Right lung (tissue), 2 donors: ENCODE measurements at regions not wholly inside any gene's neighbourhood (a gene's known extent, or its start where the extent isn't known, plus 50 kb on each side); places are given as distances from the start of the nearest gene placed in this dataset.
"Not testable (repeated sequence)": the region's sequence is repeated elsewhere in the genome, so short reads cannot be mapped to it uniquely, and the experiment has no call there.

Experiments used
- DNase-seq, 2 donors: peaks; one replicate each; pipeline ENCODE4 v3.0.0-alpha.2; 2013

DNA sequence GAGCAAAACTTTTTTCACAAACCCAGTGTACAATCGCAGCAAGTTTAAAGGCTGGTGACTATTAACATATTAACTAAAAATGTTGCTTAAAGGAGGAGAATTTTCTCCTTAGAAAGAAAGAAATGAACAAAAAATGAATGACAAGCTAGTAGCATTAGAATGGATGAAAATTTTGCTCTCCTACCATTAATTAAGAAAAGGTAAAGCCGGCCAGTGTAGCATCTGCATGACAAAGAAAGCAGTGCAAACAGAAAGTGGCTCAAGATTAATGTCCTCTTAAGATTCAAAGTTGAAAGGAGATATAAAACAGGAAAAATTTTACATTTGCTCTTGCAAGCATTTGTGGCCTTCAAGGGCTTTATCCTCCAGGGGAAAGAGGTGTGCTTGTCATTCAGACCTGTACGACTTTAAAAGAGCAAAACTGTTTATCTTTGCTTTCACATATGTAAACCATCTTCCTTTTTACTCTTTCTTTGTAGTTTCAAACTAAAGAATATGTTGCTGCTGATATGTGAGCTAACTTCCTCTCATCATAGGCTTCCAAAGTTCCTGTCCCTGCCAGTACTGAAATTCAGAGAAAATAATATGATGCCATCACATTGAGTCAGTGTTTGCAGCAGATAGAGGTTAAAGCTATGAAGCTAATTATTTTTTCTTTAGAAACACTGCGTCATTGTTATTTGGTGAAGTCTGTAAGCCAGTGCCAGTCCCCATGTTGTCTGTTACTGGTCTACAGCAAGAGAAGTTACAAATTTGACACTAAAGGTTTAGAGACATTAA, 439.1 kb upstream of the GRM7 start:
- no peak for DNase-seq

DNA sequence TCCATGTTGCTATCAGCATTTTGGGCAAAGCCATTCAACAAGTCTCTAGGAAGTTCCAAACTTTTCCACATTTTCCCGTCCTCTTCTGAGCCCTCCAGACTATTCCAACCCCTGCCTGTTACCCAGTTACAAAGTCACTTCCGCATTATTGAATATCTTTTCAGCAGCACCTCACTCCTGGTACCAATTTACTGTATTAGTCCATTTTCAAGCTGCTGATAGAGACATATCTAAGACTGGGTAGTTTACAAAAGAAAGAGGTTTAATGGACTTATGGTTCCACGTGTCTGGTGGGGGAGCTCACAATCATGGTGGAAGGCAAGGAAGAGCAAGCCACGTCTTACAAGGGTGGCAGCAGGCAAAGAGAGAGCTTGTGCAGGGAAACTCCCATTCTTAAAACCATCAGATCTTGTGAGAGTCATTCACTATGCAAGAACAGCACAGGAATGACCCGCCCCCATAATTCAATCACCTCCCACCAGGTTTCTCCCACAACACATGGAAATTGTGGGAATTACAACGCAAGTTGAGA, 435.6 kb upstream of the GRM7 start:
- DNase-seq: no peak

GRCh38 chr3:6428276-6428675, 432.6 kb upstream of the GRM7 start:
- DNase-seq: not testable (repeated sequence)

DNA sequence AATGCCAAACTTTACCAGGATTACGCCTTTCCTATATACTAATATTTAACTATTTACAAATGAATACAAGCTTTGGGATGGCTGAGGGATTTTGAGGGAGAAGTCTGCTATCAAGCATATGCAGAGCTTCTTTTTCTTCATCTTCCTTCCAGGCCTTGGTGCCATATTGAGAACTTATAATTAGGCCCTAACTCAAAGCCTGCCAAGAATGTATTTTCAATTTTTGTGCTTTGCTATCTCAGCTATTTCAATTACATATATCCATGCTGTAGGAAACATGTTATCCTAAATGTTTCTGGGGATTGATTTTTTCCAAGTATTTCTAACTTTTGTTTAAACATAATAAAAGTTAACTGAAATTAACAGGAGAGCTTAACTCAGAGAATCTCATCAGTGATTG, 425.0 kb upstream of the GRM7 start:
- DNase-seq: no peak

DNA sequence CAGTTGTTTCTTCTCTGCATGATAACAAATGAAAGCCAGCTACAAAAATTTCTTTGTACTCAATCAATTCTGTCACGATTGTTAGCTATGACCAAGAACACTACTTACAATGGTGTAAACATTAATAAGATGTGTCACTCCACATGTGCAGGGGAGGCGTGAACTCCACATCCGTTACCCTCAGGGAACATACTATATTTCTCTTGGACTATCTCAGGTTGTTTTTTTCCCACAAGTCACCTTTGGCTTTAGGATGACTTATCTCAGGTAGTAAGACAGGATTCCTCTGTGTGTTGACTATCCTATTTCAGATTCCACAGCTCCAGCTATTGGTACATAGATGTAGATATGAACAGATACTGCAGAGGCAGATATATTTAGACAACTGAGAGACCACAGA, 423.3 kb upstream of the GRM7 start:
- DNase-seq: no peak

DNA sequence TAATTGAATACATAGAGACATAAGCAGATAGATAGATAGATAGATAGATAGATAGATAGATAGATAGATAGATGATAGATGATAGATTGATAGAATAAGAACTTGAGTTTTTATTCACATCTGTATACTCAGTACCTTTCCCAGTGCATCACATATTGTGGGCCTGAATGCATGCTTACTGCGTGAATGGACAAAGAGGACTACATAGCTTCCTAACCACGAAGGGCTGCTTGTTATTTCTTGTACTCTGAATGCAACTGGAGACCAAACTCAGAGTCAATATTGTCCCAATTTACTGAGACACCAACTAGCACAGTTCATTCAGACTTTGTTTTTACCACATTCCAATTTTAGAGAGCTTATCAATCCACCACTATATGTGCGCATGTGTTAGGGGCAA, 422.9 kb upstream of the GRM7 start:
- DNase-seq: no peak

DNA sequence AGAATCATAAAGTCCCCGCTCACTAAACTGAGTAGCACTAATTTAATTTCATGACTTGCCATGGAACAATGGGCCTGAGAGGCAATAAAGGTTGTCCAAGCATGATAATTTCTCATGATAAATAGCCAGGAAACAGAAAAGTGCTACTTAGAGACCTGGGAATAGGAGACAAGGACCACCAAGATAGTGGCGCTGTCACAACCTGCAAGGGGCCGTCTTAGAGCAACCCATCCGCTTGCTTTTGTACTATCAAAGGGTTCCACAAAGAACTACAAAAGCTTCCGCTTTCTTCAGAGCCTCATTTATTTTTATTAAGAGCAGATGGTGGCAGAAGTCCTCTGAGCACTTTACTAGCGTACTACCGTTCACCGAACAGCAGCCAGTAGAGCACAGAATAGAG, 421.7 kb upstream of the GRM7 start:
- DNase-seq: no peak

- no peak for DNase-seq
These were observed 421.1 kb upstream of the GRM7 start for GRCh38 chr3:6439824-6440223.

DNA sequence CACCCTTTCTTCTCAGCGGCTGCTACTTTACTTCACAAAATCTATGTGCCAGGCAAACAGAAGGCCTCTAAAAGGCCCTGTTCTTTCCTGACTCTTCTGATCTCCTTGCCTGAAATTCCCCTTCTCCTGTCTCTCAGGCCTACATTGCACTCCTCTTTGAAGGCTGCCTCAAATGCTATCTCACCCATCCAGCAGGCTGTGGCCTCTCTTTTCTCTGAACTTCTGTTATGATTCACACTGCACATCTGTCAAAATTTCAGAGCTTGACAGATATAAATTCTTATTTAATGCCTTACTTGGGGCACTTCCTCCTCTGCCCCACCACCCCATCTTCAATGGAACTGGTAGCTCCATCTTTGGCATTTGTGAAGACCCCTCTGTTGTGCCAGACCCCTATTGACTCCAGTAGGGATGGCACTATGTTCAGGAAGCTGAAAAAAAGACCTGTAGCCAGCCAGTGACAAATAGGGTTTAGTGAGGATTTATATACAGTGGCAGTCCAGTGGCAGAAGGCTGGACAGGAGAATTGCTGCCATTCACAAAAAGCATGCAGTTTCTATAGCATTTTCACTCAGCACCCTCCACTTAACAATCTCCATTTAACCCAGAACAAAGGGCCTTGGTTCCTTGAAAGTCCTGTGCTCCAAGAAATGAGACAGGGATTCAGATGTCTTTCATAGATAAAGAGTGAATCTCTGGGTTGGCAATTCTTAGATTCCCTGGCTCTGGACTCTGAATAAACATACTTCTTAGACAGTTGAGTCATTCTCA, 415.8 kb upstream of the GRM7 start:
- no peak for DNase-seq

DNA sequence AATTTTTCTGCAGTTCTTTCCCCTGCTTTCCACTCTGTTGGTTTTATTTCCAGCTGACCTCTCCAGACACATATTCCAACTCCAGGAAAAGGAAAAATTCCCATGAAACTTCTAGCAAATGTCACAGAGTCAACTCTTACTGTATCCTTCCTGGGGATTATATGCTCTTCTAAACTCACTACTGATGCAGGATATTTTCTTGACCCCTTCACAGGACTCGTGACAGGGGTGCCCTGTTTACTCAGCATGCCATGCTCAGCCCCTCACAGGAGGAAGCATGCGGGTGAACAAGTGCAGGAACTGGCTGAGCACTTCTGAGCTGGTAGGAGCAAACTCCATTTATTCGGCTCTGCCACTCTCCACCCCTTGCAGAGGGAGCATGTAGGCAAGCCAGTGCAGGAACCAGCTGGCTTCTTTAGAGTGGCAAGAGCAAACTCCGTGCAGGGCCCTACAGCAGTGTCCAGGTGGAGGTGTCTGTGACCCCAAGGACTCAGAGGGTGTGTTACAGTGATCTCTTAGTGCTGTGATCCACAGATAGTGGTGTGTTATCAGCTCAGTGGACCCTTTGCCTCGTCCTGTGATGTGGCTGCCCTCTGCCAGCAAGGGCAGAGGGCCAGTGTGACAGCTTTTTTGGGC, 413.6 kb upstream of the GRM7 start:
- DNase-seq: no peak

GRCh38 chr3:6448011-6448410, 412.9 kb upstream of the GRM7 start:
- no peak for DNase-seq

GRCh38 chr3:6449099-6449498, 411.8 kb upstream of the GRM7 start:
- DNase-seq: no peak

DNA sequence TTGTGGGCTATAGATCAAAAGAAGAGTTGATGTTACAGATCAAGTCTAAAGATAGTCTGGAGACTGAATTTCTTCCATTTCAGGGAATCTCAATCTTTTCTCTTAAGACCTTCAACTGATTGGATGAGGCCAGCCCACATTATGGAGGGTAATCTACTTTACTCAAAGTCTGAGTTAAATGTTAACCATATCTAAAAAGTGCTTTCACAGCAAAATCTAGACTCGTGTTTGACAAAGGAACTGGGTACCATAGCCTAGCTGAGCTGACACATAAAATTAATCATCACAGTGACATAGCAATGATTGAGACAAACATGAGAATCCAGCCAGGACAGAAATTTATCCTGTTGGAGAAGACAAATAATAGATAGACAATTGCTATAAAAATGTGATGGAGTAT, 407.9 kb upstream of the GRM7 start:
- DNase-seq: no peak

DNA sequence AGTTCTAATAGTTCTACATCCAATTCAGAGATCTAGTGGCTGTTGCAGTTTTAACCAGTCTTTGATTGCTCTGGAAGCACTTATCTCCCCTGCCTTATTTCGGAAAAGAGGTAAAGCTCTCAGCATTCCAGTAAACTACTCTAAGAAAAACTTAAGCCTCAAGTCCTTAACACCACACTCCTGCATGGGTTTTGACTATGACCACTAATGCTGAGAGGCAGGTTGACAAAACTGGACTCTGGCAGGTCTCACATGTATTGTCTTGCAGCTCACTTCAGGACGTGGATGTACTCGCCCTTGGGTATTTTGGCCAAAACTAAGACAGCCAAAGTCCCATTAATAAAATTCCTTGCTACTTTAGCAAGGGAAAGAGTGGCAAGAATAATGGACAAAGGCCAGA, 405.9 kb upstream of the GRM7 start:
- peak; percentile 1 to 2 for DNase-seq

DNA sequence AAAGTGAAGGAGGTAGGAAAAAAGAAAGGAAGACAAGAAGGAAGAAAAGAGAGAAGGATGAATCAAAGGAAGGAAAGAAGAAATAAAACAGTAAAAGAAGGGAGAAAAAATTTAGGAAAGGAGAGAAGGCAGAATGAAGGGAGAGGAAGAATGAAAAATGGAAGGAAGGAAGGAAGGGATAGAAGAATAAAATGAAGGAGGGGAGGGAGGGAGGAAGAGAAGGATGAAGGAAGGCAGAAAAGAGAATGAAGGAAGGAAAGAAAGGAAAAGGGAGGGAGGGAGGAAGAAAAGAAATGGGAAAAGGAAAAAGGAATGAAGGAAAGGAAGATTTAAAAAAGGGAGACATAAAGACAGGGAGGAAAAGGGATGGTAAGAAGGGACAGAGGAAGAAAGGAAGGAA, 393.7 kb upstream of the GRM7 start:
- DNase-seq: no peak

- no peak for DNase-seq
These were observed 392.3 kb upstream of the GRM7 start for GRCh38 chr3:6468589-6468988.

DNA sequence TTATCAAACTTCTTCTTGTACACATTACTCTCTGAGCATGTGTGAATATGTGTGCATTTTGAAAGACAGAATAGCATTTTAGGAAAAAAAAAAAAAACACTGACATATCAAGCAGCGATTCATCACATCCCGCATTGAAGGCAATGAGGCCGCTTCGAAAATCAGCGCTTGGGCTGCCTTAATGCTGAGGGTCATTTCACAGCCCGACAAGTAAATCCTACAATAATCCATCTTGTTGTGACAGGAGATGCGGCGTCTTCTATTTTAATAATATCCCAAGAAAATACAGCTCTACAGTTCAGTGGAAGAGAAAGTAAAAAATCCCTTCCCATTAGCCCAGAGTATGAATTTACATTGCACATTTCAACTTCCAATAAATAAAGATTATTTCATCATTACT, 389.2 kb upstream of the GRM7 start:
- DNase-seq: no peak

DNA sequence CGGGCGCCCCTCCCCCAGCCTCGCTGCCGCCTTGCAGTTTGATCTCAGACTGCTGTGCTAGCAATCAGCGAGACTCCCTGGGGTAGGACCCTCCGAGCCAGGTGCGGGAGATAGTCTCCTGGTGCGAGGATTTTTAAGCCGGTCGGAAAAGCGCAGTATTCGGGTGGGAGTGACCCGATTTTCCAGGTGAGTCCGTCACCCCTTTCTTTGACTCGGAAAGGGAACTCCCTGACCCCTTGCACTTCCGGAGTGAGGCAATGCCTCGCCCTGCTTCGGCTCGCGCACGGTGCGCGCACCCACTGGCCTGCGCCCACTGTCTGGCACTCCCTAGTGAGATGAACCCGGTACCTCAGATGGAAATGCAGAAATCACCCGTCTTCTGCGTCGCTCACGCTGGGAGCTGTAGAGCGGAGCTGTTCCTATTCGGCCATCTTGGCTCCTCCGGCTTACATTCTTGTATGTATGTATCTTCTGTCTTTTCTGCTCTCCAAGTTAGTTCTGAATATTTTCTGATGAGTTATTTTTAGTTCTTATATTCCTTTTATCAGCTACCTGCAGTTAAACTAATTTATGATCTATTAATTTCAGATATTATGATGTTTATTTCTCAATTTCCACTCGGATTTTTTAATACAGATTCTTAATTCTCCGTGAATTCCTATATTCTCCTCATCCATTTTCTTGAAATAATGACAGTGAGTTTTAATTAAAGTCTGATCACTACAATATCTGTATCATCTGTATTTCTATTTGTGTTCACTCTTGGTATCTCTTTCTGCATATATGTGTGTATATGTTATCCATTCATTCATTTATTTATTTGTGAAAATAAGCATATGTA, 370.2 kb upstream of the GRM7 start:
- DNase-seq: not testable (repeated sequence)

- no peak for DNase-seq
These were observed 369.1 kb upstream of the GRM7 start for GRCh38 chr3:6491768-6492167.

GRCh38 chr3:6492306-6492705, 368.6 kb upstream of the GRM7 start:
- DNase-seq: no peak

DNA sequence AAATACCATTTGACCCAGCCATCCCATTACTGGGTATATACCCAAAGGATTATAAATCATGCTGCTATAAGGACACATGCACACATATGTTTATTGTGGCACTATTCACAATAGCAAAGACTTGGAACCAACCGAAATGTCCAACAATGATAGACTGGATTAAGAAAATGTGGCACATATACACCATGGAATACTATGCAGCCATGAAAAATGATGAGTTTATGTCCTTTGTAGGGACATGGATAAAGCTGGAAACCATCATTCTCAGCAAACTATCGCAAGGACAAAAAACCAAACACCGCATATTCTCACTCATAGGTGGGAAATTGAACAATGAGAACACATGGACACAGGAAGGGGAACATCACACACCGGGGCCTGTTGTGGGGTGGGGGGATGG, 362.0 kb upstream of the GRM7 start:
- not testable (repeated sequence) for DNase-seq

DNA sequence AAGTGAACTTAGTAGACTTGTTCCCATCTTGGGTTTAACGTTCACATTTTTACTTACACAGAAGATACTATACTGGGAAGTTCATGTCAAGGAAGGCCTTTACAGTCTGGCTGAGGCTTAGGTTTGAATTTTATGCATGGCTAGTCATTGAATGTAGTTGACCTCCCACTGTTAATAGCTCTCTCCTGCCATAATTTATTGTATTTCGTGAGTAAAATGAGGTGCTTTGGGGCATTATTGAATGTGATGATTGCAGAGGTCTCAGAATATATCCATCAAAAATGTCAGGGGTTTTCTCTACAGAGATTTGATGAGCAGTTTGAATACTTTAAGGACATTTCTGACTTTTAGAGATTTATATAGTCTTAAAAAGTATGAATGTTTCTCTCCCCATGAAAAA, 356.6 kb upstream of the GRM7 start:
- no peak for DNase-seq
